ENCODE measurements at regions not wholly inside any gene's neighbourhood (a gene's known extent, or its start where the extent isn't known, plus 50 kb on each side); places are given as distances from the start of the nearest gene placed in this dataset.

GRCh38 chr19:5398693-5399057 lies 56.5 kb upstream of the ZNRF4 start:
- TF ChIP-seq CTCF (IDR thresholded peaks at IDR 0.05; ENCODE audit: insufficient read depth, low read length) = no peak
- TF ChIP-seq POLR2AphosphoS5 (IDR thresholded peaks at IDR 0.05; ENCODE audit: low read depth) = no peak
- TF ChIP-seq REST (IDR thresholded peaks at IDR 0.05; ENCODE audit: insufficient replicate concordance, low read depth) = peak; percentile 80
